Neural cell (in vitro differentiated cells): ENCODE measurements at regions not wholly inside any gene's neighbourhood (a gene's known extent, or its start where the extent isn't known, plus 50 kb on each side); places are given as distances from the start of the nearest gene placed in this dataset.
A peak's percentile ranks its signal among the peaks of the same experiment; 100 is the strongest.

Experiments used
- H2AFZ ChIP-seq: fragments of 200-600, 300-800 bp; sonication (generic), shearing (Covaris generic); 2 replicates; pipeline ENCODE4 v1.6.0; 2014; ENCODE audit warnings: low read depth, mild to moderate bottlenecking, antibody characterized with exemption, low read length, moderate library complexity
- H3F3A ChIP-seq: fragments of 200-600 bp; shearing (Covaris generic); 2 replicates; pipeline ENCODE4 v1.6.1; 2016; ENCODE audit warnings: mild to moderate bottlenecking, moderate library complexity, mixed read lengths, antibody characterized with exemption, low read length; ENCODE audit not compliant: insufficient read depth, poor library complexity, severe bottlenecking
- H3K27ac ChIP-seq: fragments of 200-600, 300-800 bp; sonication (generic), shearing (Covaris generic); 2 replicates; pipeline ENCODE4 v1.5.1; 2014; ENCODE audit warnings: mild to moderate bottlenecking, low read length, moderate library complexity
- H3K27me3 ChIP-seq: fragments of 300-800, 200-600 bp; sonication (generic), shearing (Covaris generic); 2 replicates; pipeline ENCODE4 v1.6.0; 2014; ENCODE audit warnings: mild to moderate bottlenecking, low read depth, low read length, moderate library complexity; ENCODE audit not compliant: insufficient read depth
- H3K36me3 ChIP-seq: fragments of 300-800, 200-600 bp; sonication (generic), shearing (Covaris generic); 2 replicates; pipeline ENCODE4 v1.5.1; 2014; ENCODE audit warnings: mild to moderate bottlenecking, antibody characterized with exemption, low read length, moderate library complexity; ENCODE audit not compliant: insufficient read depth
- H3K4me2 ChIP-seq: fragments of 300-800, 200-600 bp; sonication (generic), shearing (Covaris generic); 2 replicates; pipeline ENCODE4 v1.6.0; 2014; ENCODE audit warnings: mild to moderate bottlenecking, low read length
- H3K4me3 ChIP-seq: fragments of 300-800, 200-600 bp; sonication (generic), shearing (Covaris generic); 2 replicates; pipeline ENCODE4 v1.5.1; 2014; ENCODE audit warnings: mild to moderate bottlenecking, low read length, moderate library complexity
- H3K79me2 ChIP-seq: fragments of 200-600 bp; shearing (Covaris generic); replicated peaks from 2 replicates; pipeline ENCODE4 v1.6.0; 2014; ENCODE audit warnings: mild to moderate bottlenecking, low read length, moderate library complexity; ENCODE audit not compliant: insufficient read depth
- H3K9ac ChIP-seq: fragments of 300-800, 200-600 bp; sonication (generic), shearing (Covaris generic); 2 replicates; pipeline ENCODE4 v1.6.1; 2016; ENCODE audit warnings: mild to moderate bottlenecking, low read length, mixed read lengths
- H3K9me2 ChIP-seq: fragments of 200-600 bp; shearing (Covaris generic); 2 replicates; pipeline ENCODE4 v1.6.1; 2016; ENCODE audit warnings: mild to moderate bottlenecking, low read length, mixed read lengths; ENCODE audit not compliant: insufficient read depth
- H3K9me3 ChIP-seq: fragments of 200-600, 300-800 bp; sonication (generic), shearing (Covaris generic); 2 replicates; pipeline ENCODE4 v1.6.1; 2016; ENCODE audit warnings: mild to moderate bottlenecking, mixed run types, low read length, moderate library complexity, mixed read lengths
- H4K20me1 ChIP-seq: fragments of 200-600 bp; shearing (Covaris generic); 2 replicates; pipeline ENCODE4 v1.6.1; 2016; ENCODE audit warnings: mild to moderate bottlenecking, mixed run types; ENCODE audit not compliant: insufficient read depth
- CTCF ChIP-seq: fragments of 450-650 bp; IDR thresholded peaks from 2 replicates; pipeline ENCODE4 v1.5.1; 2014; ENCODE audit warnings: antibody characterized with exemption, mild to moderate bottlenecking, moderate library complexity; ENCODE audit not compliant: poor library complexity, severe bottlenecking
- EP300 ChIP-seq: fragments of 450-650 bp; conservative IDR thresholded peaks from 2 replicates; pipeline ENCODE4 v1.6.1; 2014; ENCODE audit warnings: antibody characterized with exemption, mild to moderate bottlenecking, moderate library complexity; ENCODE audit not compliant: poor library complexity, severe bottlenecking
- EZH2 ChIP-seq: fragments of 200-600, 300-800 bp; shearing (Covaris generic), sonication (generic); IDR thresholded peaks from 2 replicates; pipeline ENCODE4 v1.6.1; 2014; ENCODE audit warnings: antibody characterized with exemption, low read length, borderline replicate concordance, mild to moderate bottlenecking; ENCODE audit not compliant: insufficient read depth, poor library complexity, severe bottlenecking
- MXI1 ChIP-seq: fragments of 450-650 bp; conservative IDR thresholded peaks from 2 replicates; pipeline ENCODE4 v1.6.1; 2014; ENCODE audit warnings: antibody characterized with exemption, mild to moderate bottlenecking; ENCODE audit not compliant: poor library complexity, severe bottlenecking
- POLR2AphosphoS5 ChIP-seq: IDR thresholded peaks from 2 replicates; pipeline ENCODE4 v1.6.1; 2012
- RAD21 ChIP-seq: fragments of 450-650 bp; conservative IDR thresholded peaks from 2 replicates; pipeline ENCODE4 v1.6.1; 2014; ENCODE audit warnings: antibody characterized with exemption, mild to moderate bottlenecking, moderate library complexity
- REST ChIP-seq: IDR thresholded peaks from 2 replicates; pipeline ENCODE4 v1.6.1; 2012; ENCODE audit warnings: borderline replicate concordance
- SMC3 ChIP-seq: fragments of 450-650 bp; conservative IDR thresholded peaks from 2 replicates; pipeline ENCODE4 v1.6.1; 2014; ENCODE audit warnings: antibody characterized with exemption, mild to moderate bottlenecking, moderate library complexity; ENCODE audit not compliant: poor library complexity
- TAF1 ChIP-seq: IDR thresholded peaks from 2 replicates; pipeline ENCODE4 v1.6.1; 2012; ENCODE audit warnings: low read depth

DNA sequence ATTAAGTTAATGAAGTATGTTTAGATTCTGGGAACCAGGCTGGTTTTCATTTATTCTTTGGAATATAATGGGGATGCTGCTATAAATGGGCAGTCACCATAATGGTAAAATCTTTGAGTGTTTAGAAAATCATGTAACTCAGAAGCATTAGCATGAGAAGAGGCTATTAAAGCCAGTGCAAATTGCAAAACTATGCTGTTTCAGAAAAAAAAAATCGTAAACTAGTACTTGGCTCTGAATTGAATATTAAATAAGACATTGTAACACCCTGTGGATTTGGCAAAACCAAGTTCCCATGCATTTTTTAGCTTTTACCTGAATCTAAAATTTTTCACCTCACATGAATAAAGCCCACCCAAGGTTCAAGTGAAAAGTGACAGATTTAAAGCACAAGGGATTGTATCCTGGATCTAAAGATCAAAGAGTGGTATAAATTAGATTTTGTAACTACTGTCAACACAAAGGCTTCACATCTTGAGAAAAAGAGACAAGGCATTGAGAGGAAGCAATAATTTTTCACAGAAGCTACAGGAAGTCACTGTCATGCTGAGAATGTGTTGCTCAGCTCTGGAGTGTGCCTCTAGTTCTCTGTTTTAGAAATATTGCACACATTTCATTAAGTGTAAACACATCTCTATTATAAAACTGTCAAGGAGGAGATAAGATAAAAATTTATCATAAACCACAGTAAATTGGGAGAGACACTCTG lies 142.2 kb downstream of the ABCA8 start:
- Histone ChIP-seq H2AFZ (no peak overlapping the region), H3F3A (no peaks in the 10 kb centered on the region), H3K9me3 (no peaks in the 10 kb centered on the region), H3K9me2 (no peaks in the 10 kb centered on the region), H3K27ac (no peak overlapping the region), H3K79me2 (no peaks in the 10 kb centered on the region), H3K4me2 (no peak overlapping the region), H3K4me3 (no peak overlapping the region), H3K27me3 (no peaks in the 10 kb centered on the region), H3K36me3 (no peaks in the 10 kb centered on the region), H4K20me1 (no peaks in the 10 kb centered on the region), H3K9ac (no peak overlapping the region)
- TF ChIP-seq EP300 (peak; percentile 70), POLR2AphosphoS5 (peak; percentile 58), REST (no peak)

DNA sequence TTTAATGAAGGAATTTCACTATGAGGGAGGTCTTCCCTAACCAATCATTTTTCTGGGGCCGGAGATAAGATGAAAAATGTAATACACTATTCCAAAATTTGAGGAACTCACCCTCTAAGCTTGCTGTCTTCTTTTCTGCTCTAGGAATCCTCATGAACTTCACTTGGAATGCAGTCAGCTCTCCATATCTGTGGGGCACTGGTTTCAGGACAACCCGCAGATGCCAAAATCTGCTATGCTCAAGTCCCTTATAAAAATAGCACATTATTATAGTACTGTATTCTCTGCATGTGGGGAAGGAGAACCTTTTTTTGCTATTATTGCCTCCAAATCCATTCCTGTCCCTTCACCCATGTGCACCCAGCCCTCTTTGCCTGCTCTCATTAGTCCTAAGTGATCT lies 146.0 kb downstream of the ABCA8 start:
- H3K36me3 ChIP-seq = no peaks in the 10 kb centered on the region
- H3K4me2 ChIP-seq = no peak overlapping the region
- no peak overlapping the region for H3K27ac ChIP-seq
- no peaks in the 10 kb centered on the region for H3K27me3 ChIP-seq
- no peaks in the 10 kb centered on the region for H3K9me2 ChIP-seq
- no peak overlapping the region for H3K4me3 ChIP-seq
- H3K9me3 ChIP-seq = no peaks in the 10 kb centered on the region
- H4K20me1 ChIP-seq = no peaks in the 10 kb centered on the region
- H3K9ac ChIP-seq = no peak overlapping the region
- H3F3A ChIP-seq = no peaks in the 10 kb centered on the region
- H3K79me2 ChIP-seq = no peaks in the 10 kb centered on the region
- TF ChIP-seq EP300 = no peak
- TF ChIP-seq REST = no peak
- TF ChIP-seq MXI1 = no peak
- no peak for TF ChIP-seq EZH2
- no peak for TF ChIP-seq RAD21
- TF ChIP-seq POLR2AphosphoS5 = no peak
- TF ChIP-seq CTCF = no peak
- no peak for TF ChIP-seq SMC3
- TF ChIP-seq TAF1 = no peak
- H2AFZ ChIP-seq = no peak overlapping the region
